ENCODE measurements at regions not wholly inside any gene's neighbourhood (a gene's known extent, or its start where the extent isn't known, plus 50 kb on each side); places are given as distances from the start of the nearest gene placed in this dataset.
"Not testable (repeated sequence)": the region's sequence is repeated elsewhere in the genome, so short reads cannot be mapped to it uniquely, and the experiment has no call there.

DNA sequence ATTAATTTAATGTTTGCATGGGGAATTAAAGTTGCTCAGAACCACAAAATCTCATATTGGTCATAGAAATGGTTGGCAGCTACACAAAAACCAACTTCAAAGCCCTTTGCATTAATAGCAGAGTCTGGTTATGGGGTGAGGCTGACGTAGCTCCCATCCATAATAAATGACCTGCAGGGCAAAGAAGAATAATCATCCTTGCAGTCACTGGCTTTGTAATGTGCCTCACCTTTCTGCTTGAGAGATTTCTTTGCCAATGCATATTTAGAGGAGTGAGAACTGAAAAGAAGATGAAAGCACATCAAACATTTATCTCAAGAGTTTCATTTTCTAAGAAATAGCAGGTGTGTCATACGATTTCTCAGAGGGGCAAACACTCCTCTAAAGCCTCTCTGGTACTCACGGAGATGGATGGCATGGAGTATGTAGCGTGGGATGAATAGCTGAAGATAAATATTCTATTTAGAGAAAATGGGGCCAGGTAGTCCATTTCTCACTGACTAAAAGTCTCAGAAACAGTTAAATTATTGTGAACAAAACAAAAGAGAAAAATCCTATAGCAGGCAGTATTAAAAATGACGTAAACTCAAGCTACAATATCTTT, 1491.9 kb downstream of the FAM181B start:
- DNase-seq: no peak

DNA sequence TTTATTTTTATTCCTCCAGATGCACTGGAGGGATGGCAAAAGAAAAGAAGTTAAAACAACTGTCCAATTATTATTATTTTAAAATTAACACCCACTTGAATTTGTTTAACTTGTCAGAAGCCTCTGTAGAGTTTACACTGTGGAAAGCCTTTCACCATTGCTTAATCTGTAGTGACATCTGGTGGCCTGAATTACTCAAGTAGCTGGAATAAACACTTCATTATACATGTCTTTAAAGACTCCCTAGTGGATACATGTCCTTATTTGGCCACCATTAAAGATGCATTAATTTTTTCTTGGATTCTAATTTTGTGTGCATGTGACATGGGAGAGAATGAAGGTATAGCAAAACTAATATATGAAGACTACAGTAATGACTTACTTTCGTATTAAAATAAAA, 1496.5 kb downstream of the FAM181B start:
- DNase-seq: no peak

DNA sequence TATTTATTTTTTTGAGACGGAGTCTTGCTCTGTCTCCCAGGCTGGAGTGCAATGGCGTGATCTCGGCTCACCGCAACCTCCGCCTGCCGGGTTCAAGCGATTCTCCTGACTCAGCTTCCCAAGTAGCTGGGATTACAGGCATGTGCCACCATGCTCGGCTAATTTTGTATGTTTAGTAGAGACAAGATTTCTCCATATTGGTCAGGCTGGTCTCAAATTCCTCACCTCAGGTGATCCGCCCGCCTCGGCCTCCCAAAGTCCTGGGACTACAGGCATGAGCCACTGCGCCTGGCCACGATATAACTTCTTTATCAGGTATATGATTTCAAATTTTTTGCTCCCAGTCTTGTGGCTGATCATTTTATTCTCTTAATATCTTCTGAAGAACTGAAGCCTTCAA, 1506.3 kb downstream of the FAM181B start:
- not testable (repeated sequence) for DNase-seq

DNA sequence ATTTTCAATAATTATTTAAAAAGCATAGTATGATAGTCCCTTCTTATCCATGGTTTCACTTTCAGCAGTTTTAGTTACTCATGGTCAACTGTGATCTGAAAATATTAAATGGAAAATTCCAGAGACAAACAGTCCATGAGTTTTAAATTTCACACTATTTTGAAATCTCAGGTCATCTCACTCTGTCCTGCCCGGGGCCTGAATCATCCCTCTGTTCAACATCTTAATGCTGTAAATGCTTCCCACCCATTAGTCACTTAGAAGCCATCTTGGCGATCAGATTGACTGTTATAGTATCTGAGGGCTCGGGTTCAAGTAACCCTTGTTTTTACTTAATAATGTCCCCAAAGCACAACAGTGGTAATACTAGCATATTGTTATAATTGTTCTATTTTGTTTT, 1509.3 kb downstream of the FAM181B start:
- no peak for DNase-seq

DNA sequence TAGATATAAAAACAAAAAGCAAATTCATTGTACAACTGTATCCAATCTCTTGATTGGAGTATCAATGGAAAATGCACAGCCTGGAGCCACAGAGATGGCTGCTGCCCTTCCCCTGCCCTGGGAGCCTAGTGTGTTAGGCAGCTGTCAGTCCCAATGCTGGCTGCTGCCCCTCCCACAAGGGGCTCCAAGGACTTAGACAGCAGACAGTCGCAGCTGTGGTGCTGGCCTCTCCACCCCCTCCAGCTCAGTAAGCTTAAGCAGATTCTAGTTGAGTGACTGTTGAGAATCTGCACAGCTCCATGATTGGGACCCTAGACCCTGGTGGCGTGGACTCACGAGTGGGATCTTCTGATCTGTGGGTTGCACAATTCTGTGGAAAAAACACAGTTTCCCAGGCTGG, 1511.2 kb downstream of the FAM181B start:
- DNase-seq: no peak

DNA sequence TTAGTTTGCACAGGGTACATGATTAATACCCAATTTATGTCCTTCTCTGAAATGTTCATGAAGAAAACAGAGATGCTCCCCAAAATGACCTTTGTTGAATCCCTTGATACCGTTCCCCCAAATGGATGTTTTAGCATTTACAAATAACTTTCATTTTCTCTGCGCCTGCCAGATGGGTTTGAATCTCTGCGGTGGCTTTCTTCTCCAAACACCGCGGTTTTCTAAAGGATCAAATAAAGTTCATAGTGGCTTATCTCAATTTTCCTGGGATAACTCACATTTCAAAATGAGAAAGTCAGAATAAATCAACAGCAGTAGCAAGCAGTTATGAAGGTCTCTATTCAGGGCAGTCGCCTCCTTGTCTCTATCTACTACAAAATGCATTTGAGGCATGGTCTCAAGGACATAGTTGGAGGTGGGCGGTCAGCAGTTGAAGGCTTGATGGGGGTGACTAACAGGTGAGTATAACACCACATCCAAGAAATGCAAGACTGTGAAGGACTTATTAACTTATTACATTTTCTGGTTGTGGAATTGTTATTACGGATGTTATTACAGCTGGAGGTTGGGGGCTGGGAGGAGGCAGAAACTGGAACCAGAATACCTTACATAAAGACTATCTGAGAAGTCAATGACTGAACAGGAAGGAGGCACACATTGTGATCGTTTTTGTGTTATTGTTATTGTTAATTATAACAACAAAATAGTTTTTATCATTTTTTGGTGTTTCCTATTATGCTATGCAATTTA, 1513.3 kb downstream of the FAM181B start:
- DNase-seq: no peak

DNA sequence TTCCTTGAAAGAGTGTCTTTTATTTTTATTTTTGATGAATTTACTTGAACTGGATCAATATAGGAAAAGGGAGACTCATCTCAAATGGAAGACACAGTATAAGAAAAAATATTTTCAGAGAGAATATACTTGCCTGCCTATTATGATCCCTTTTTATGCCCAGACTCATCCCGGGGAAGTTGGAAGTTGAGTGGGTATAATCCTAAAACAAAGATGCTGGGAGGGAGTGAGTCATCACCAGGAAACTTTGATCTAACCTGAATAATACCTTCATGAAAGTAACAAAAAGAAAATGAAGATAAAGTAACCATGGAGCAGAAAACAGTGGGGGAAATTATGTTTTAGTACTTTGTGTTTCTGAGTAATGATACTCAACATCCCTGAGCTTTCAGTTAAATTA, 1514.0 kb downstream of the FAM181B start:
- no peak for DNase-seq

DNA sequence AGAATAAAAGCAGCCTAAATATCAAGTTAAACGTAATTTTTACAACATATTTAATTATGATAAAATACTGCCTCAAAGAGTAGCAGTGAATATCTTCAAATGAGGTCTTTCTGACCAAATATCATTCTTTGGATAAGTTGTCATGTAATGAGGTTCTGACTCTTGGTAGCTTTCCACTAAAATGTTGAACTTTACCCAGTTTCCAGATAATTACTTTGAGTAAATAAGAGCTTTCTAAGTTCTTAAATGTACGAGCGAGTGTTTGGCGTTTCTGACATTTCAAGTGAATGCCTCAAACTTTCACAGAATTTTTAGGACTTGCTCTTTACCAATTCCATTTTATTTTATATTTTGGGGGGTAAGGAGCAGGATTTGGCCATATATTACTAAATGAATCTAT, 1515.2 kb downstream of the FAM181B start:
- no peak for DNase-seq

DNA sequence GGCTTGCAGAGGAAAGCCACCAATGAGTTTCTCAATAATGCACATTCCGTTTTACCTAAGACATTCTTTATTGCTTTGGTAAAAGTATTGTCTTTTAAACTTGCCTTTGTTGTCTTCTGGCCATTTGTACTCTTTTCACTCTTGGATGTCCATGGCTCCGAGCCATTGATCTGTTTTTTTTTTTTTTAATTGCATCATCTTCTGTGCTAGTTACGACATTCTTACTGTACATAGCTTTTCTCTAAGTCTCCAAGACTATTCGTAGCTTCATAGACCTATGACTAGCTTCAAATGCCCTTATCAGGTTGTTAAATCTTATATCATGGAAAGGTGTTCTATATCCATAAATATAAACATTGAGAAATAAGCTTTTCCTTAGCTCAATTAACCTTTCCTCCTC, 1522.6 kb downstream of the FAM181B start:
- no peak for DNase-seq

DNA sequence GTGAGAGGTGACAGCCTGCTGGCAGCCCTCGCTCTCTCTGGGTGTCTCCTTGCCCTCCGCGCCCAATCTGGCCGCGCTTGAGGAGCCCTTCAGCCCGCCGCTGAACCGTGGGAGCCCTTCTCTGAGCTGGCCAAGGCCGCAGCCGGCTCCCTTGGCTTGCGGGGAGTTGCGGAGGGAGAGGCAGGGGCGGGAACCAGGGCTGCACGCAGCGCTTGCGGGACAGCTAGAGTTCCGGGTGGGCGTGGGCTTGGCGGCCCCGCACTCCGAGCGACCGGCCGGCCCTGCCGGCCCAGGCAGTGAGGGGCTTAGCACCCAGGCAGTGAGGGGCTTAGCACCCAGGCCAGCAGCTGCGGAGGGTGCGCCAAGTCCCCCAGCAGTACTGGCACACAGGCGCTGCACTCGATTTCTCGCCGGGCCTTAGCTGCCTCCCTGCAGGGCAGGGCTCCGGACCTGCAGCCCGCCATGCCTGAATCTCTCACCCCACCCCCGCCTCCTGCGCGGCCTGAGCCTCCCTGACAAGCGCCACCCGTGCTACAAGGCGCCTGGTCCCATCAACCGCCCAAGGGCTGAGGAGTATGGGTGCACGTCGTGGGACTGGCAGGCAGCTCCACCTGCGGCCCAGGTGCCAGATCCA, 1526.1 kb downstream of the FAM181B start:
- no peak for DNase-seq

DNA sequence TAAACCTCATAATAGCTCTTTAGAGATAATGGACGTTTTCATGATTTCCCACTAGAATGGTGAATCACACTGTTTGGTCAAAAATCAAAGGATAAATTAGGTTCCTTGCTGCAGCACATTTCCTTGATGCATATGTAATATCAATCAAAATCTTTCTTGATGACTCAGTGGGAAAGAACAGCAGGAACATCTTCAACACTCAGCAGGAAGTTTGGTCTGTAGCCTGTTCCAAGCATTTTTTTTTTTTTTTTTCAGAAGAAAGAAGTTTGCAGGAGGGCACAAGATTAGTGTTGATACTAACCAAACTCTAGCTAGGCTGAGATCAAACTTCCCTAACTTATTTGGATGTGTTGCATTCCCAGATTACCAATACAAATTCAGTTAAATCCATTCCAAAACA, 1529.8 kb downstream of the FAM181B start:
- DNase-seq: no peak

DNA sequence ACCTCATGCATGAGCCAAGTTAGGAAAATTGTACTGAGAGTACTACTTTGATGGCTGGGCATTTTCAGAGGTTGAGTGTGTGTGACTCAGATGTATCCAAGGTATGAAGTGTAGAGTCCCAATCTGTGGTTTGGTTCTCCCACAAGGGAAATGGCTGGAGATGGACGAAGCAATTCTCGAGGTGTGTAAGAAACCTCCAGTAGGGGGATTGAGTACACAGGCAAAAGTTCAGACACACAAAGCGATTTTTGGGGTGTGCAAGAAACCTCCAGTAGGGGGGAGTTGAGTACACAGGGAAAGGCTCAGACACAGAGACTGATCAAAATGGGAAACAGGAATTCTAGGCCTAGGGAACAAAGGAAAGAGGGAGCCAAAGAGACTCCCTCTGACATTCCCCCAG, 1536.3 kb downstream of the FAM181B start:
- DNase-seq: no peak

DNA sequence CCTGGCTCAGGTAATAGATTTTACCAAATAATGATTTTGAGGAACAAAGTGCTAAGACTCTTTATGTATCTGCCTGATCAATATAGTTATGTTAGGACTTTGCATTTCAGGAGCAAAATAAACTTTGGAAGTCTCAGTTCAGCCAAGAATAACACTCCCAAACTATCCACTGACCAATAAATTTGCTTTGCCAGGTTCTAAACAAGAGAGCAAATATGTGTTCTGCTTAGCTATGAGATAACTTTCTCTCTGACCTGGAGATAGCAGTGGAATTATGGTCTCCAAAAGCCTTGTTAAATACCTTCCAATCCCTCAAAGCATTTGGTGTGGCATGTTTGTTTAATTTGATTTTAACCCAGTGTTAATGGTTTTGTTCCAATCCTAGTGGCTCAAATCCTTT, 1541.1 kb downstream of the FAM181B start:
- DNase-seq: no peak

DNA sequence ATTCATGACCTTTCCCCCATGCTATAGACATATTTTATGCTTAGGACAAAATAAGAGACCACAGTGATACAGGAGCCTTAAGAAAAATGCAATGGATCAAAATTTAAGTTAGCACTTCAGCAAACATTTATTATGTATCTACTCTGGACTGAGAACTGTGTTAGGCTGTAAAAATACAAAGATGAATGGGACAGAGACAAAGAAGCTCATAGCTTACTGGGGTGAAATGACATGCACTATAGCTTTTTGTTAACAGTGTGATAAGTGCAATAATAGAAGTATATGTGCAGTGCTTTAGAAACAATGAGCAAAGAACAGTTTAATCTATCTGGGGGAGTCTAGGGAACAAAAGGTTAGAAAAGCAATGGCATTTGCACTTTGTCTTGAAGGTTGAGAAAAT, 1543.1 kb downstream of the FAM181B start:
- DNase-seq: no peak

DNA sequence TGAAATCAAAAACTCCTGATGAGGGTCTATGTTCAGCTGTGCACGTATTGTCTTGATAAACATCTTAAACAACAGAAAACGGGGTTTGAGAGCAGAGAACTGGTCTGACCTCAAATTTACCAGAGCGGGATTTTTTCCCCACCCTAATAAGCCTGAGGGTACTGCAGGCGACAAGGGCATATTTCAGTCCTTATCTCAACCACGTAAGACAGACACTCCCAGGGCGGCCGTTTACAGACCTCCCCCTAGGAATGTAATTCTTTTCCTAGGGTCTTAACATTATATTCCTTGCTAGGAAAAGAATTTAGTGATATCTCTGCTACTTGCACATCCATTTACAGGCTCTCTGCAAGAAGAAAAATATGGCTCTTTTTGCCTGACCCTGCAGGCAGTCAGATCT, 1546.6 kb downstream of the FAM181B start:
- DNase-seq: not testable (repeated sequence)

DNA sequence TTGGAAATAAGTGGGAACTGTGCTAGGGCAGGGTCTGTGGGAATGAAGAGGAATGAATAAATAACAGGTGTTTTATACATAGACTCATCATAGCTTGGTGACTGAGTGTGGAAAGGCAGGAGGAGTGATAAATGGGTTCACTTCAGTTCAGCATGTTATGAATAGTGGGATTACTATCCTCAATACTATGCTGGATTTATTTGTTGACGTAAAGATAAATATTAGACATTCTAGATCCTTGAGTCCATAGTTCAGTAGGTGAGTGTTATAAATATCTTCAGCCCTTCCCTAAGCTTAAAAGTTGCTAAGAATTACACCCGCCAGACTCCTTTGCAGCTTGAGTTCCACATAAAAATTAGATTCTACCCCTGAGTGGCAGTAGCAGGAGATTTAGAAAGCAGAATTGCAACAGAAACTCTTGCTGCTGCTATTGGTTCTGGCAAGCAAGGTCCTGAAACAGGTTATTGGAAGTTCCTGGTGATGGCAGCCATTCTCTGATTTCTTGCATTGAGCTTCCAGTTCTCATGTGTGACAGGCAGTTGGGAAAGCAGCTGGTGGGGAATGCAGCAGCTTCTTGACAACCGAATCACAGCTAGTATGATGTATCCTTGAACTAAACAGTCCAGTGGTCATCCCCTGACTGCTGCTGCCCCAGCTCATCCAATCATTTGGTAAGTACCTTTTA, 1558.9 kb downstream of the FAM181B start:
- DNase-seq: no peak

DNA sequence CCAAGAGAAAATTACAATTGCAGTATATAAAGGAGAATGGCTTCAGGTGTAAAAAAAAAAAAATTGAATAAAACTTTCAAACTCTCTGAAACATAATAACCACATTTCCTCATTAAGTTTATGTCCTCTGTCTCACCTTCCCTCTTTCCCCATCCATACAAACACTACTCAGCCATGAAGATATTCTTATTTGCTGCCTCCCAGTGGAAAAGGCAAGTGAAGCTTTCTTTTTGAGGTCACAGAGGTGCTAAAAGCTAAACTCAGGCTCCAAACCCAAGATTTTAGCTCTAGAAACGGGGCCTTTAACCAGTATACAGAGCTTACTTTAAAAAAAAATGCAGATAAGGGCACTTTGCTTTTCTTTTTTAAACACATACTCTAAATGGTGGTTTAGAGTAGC, 1568.5 kb downstream of the FAM181B start:
- no peak for DNase-seq

DNA sequence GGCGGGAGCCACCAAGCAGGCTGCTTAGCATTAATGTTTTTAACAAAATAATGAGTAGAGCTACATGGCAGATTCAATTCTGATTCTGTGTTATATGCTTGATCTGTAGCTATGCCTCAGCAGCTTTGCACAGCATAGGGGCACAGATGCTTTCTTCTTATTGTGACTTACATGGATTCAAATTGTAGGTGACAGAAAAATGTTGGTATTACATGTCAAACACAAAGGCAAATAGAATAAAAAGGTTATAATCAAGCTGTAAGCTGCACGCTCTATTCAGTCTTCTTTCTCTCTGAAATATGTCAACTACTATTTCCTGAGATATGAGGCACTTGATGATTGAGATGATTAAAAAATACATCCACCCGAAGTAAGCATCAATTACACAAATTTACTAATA, 1573.8 kb downstream of the FAM181B start:
- DNase-seq: no peak

DNA sequence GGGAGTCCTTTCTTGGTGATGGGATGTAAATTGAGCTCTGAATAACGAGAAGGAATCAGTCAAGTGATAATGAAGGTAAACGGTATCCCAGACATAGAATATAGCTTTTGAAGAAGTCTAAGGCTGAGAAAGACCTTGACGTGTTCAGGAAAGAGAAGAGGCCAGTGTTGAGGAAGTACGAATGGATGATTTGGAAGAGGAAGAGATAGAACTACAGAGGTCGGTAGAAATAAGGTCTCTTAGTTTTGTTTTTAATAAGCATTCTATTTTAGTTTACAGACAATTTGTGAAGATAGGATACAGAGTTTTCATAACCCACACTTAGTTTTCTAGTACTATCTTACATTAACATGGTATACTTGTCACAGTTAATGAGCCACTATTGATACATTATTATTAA, 1598.1 kb downstream of the FAM181B start:
- DNase-seq: no peak

DNA sequence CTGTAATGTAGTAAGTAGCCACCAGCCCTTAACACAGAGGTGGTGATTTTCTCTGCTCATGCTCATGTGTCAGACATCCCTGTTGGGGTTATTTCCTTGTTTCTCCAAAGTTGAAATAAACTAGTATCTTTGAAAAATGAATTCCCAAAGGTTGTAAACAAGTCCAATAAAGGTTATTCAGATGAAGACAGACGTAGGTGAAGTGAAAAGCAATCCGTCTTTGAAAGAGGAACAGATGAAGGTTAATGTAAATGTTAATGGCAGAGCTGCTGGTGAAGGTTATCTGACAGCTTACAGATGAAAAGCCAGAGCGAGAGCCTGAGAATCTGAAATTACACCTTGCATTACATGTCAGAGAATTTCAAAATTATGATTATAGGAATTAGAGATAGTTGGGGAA, 1604.0 kb downstream of the FAM181B start:
- no peak for DNase-seq

DNA sequence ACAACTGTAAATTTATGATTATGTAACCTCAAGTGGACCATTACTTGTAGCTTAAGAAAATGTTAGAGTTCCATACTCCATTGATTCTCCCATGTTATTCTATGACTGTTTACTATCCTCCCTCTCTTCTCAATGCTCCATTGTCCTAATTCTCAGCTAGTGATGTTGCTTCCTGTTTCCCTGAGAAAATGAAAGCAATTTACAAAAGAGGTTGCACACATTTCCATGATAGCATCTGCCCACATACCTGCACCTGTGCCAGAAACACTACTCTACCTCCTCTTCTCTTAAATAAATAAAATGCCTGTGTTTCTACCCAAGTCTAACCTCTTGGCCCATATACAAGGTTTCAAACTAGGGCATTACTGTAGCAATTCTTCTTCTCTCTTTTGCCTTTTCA, 1620.9 kb downstream of the FAM181B start:
- DNase-seq: no peak

DNA sequence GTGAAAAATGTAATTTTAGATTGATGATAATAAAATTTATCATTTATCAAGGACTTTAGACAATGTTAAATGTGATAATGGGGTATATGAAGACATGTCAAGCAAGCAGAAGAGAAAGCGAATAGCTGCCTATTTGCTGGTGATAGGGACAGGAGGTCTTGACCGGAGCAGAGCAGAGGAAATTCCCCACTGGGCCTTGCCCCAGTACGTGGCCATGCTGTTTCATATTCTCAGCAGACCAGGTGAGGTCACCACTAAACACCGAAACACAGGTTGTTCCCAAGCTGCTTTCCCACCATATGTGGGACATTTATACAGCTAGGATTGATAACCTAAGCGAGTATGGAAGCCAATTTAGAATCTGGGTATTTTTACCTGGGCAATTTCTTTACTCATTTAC, 1629.6 kb downstream of the FAM181B start:
- DNase-seq: no peak

DNA sequence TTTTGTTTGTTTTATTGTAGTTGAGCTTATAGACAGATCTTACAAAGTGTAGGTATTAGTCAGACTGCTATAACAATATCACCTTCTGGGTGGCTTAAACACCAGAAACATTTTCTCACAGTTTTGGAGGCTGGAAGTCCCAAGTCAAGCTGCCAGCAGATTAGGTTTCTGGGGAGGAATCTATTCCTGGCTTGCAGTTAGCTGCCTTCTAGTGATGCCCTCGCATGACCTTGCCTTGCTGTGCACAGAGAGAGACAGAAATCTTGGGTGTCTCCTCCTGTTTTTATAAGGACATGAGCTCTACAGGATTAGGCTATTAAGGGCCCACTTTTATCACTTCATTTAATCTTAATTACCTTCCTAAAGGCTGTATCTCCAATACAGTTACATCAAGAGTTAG, 1635.2 kb downstream of the FAM181B start:
- DNase-seq: no peak

DNA sequence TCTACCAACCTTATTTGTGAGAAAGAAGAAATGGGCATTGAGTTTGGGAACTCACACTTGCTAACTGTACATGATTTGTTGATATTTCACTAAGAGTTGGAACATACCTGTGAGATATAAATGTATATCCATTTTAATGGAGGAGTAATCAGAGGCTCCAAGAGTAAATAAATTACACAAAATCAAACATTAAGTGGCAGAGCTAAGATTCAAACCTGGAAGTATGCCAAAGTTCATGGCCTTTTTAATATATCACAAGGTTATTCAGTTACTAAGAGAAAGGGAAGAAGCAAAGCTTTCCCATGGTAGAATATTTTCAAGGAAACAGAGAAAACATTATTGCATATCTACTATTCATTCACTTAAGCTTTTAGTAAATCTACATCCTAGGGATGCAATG, 1641.1 kb downstream of the FAM181B start:
- DNase-seq: no peak
